HG03039 (cell line): ENCODE measurements at regions not wholly inside any gene's neighbourhood (a gene's known extent, or its start where the extent isn't known, plus 50 kb on each side); places are given as distances from the start of the nearest gene placed in this dataset.

ENCODE experiments used
- ATAC-seq: cut with Tn5 transposase; IDR thresholded peaks from one replicate; pipeline ENCODE4 v1.9.1; 2021; ENCODE audit warnings: mild to moderate bottlenecking, moderate library complexity; ENCODE audit not compliant: unreplicated experiment

DNA sequence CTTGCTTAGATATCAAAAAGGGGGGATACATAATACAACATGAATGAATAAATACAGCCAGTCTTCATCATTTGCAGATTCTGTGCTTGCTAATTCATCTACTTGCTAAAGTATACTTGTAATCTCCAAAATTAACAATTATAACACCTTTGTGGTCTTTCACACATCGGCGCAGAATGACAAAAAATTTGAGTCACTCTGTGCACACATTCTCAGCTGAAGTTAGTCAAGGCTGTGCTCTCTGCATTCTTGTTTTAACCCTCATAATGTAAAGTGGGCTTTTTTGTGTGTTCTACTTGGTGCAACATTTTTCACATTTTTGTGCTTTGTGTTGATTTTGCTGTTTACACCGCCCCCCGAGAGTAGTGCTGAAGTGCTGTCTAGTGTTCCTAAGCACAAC lies 65.8 kb upstream of the GPRIN3 start:
- no peak for ATAC-seq

DNA sequence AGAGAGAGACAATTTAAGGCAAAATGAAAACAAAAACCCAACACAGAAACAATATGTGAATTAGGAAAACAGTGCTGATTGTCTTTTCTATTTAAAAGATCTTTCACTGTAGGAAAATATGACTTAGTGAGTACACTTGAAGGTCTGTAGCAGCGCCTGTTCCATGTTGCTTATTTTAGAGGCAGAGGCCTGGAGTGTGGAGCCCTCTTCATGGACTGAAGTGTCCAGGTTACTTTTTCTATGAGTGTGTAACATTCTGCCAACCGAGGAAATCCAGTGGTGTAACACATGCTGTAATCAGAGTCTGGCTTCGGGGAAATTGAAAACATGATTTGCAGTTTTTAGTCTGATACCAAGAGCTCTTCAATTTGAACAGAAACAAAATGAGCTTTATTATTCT lies 64.0 kb upstream of the GPRIN3 start:
- ATAC-seq = no peak

DNA sequence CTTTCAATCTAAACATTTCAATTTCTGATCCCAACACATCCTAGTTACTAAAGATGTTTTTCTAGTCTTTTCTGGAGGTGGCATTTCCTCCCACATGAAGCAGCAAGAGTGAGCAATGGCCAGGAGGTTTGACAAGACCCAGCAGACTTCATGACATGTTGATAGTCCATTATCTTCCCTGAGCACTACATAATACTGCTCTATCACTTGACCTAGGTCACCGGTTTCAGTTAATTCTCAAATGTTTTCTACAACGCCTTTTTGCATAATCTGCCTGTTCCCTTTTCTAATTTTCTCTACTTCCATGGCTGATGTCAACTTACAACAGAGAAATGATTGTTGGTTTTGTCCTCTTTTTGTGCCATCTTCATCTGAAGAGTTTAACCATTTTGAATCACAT lies 62.0 kb upstream of the GPRIN3 start:
- ATAC-seq = no peak

DNA sequence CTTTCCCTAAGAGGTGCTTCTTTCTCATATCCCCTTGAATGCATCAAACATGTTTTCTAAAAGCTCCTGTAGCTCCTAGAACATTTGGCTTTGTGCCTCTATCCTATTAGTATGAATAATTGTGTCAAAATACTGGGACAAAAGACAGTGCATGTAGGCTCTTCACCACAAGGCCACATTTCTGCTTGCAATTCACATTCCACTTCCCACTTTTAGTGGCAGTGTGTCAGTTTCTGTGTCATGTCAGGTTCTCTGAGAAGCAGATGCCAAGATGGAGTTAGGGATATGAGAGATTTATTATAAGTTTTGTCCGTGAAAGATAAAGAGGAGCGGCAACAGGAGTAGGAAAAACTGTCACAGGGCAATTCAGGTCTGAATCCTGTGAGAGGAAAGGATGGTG lies 61.3 kb upstream of the GPRIN3 start:
- no peak for ATAC-seq

DNA sequence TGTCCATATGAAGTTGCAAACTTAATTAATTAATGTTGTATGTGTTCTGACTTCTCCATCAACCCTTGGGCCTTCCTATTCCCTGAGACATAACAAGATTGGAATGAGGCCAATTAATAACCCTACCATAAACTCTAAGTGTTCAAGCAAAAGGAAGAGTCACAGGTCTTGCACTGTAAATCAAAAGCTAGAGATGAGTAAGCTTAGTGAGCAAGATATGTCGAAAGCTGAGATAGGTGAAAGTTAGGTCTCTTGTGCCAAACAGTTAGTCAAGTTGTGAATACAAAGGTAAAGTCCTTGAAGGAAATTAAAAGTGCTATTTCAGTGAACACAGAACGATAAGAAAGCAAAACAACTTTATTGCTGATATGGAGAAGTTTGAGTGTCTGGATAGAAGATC lies 58.2 kb upstream of the GPRIN3 start:
- no peak for ATAC-seq

DNA sequence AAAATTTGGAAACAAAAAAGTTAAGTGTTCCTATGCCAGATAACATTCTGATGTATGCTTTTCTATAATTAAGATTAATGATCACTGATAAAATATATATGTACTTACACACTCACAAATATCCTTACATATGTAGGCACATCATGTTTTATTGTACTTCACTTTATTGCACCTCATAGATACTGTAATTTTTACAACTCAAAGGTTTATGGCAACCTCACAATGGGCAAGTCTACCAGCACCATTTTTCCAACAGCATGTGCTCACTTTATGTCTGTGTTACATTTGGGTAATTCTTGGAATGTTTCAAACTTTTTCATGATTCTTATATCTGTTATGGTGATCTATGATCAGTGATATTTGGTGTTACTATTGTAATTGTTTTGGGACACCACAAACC lies 57.8 kb upstream of the GPRIN3 start:
- ATAC-seq = no peak

DNA sequence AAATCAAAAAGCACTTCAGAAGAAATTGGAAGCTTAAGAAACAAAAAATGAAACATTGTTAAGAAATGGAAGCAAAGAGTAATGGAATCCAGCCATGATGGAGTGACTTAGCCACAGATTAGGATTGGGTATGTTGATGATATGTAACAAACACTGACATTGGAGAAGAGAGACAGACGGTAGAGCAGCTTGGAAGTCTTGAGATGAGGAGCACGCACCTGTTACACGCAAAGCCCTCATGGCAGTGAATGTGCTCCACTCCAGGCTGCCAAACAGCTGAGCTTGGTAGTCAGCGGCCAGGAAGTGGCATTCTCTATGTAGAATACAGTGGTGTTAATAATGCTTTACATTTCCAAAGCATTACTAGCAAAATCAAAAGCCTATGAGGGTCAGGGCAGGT lies 56.9 kb upstream of the GPRIN3 start:
- ATAC-seq = no peak

DNA sequence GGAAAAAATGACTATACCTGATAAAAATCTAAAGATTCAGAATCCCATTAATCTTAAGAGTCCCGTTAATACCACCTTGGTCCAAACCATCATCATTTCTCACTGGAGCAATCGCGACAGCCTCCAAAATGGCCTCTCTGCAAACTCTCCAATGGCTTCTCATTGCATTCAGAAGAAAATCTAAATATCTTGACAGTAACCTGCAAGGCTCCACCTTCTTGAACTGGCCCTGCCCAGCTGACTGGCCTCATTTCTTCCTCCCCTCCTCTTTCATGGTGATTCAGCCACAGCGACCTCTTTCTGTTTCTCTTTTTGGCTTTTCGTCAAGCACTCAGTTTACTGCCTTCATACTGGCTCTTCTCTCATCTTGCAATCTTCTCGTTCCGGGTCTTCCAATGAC lies 56.2 kb upstream of the GPRIN3 start:
- ATAC-seq = no peak

DNA sequence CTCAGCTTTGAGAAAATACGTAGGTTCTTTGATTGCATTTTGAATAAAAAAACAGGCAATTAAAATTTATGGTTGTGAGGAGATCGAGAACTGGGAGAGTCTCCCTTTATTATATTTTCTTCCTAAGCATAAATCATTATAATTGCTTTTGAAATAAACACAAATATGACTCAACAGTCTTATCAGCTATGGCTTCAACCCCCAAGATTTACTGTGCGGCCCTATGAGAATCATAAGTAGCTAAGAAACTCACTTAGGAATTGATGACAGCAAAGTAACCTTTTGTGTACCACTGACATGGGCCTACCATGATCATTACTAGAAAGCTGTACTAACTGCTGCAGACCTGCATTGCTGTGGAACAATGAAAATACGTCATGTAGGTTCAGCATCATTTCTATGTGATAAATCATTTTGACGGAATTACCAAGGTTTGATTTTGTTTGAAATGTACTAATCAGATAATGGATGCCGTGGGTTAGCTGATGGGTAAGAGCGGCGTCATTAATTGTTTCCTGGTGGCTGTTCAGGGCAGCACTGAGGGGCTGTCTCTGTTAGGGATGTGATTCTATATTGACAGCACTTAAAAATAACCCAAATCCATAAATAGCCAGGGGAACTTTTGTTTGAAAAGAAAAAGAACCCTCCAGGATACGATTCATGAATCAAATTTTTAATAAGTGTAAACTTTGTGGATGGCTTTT lies 51.5 kb upstream of the GPRIN3 start:
- no peak for ATAC-seq

DNA sequence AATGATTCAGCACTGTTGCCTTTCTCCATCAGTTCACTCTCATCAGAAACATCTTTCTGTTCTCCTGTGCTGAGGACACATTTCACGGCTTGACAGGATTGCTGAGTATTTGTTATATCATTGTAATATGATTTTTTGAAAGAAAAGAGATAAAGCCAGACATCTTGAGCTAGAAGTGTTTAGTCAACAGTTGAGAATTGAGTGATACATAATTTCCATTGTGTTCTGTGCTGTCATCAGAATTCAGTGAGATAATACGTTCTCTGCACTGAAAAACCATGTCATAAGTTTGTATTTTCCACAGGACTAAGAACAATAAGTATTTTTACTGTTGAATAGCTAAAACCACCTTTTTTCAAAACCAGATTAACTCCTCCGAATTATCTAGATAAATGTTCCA lies 50.2 kb upstream of the GPRIN3 start:
- ATAC-seq = no peak
